GM21717 (cell line): ENCODE measurements at regions not wholly inside any gene's neighbourhood (a gene's known extent, or its start where the extent isn't known, plus 50 kb on each side); places are given as distances from the start of the nearest gene placed in this dataset.

ENCODE experiments used
- ATAC-seq: cut with Tn5 transposase; IDR thresholded peaks from one replicate; pipeline ENCODE4 v1.9.1; 2021; ENCODE audit warnings: mild to moderate bottlenecking, moderate library complexity; ENCODE audit not compliant: unreplicated experiment

DNA sequence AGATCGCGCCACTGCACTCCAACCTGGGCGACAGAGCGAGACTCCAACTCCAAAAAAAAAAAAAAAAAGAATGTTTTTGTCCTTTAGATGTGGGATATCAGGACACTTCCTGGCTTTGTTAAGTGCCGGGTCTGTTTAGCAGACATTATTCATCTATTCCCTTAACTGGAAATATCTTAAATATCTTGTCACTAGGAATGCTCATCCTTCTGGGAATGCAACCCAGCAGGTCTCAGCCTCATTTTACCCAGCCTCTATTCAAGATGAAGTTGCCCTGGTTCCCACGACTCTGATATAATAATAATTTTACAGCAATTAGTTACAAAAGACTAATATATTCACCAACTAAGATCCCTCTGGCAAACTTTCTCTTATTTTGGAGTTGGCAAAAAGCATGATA, 260.9 kb upstream of the SLITRK3 start:
- no peak for ATAC-seq

DNA sequence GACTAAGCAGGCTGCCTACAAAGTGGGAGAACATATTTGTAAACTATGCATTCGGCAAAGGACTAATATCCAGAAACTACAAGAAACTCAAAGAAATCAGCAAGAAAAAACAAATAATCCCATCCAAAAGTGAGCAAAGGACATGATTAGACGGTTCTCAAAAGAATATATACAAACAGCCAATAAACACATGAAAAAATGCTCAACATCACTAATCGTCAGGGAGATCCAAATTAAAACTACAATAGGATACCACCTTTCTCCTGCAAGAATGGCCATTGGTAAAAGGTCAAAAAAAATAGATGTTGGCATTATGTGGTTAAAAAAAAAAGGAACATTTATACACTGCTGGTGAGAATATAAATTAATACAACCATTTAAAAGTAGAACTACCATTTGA, 259.6 kb upstream of the SLITRK3 start:
- no peak for ATAC-seq

DNA sequence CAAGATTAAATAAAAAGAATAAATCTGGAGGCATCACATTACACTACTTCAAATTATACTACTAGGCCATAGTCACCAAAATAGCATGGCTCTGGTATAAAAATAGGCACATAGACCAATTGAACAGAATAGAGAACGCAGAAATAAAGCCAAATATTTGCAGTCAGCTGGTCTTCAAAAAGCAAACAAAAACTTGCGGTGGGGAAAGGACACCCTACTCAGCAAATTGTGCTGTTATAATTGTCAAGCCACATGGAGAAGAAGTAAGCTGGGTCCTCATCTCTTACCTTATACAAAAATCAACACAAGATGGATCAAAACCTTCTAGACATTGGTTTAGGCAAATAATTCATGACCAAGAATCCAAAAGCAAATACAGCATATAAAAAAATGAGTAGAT, 259.2 kb upstream of the SLITRK3 start:
- no peak for ATAC-seq

DNA sequence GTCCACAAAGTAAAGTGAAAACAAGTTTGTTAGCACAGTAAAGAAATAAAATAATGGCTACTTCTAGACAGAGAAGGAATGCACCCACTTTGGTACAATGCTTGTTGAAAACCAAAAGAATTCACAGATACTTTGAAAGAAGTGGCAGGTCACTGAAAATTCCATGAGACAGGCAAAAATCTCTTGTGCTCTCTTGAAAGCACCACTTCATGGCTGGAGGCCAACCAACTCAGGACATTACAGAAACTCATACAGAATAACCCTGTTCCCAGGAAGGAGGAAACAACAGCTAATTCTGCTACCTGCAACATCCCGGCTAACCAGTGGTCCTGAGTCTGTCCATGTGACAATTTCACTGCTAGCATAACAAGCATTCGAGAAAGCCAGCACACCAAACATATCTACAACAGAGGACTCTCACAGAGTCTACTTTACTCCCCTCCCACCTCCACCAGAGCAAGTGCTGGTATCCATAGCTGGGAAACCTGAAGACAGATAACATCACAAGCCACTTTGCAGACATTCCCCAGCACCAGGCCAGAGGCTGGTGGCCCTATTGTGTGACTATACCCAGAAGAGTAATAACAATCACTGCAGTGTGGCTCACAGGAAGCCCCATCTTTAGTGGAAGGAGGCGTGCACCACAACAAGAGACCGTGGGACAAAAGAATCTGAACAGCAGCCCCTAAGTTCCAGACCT, 255.3 kb upstream of the SLITRK3 start:
- ATAC-seq = no peak

DNA sequence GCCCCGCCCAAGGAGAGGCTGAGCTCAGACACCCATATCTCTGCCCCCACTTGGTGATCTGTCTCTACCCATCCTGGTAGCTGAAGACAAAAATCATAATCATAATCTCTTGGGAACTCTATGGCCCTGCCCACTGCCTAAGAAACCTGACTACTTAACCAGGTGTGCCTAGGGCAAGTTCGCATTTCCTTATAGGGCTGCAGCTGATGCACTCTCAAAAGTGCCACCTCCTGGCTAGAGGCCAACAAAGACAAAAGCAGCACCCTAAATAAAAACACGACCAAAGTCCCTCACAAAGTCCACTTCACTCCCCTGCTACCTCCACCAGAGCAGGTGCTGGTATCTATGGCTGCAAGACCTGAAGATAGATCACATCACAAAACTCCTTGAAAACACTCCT, 250.4 kb upstream of the SLITRK3 start:
- no peak for ATAC-seq

DNA sequence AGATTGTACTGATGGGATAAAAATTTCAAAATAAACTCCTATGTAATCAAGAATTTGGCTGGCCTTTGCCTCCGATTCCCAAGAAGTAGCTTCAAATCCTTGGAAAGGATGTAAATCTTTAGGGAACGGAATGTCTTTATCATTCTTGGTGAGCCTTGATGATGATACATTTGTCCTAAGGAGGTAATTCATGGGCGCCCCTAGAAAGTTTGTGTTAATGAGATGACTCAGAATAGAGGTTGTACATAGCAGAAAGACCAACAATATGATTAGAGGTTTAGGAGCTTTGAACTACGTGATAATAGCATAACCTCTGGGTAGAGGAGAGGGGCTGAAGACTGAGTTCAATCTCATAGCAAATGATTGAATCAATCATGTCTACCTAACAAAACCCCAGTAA, 248.6 kb upstream of the SLITRK3 start:
- no peak for ATAC-seq

DNA sequence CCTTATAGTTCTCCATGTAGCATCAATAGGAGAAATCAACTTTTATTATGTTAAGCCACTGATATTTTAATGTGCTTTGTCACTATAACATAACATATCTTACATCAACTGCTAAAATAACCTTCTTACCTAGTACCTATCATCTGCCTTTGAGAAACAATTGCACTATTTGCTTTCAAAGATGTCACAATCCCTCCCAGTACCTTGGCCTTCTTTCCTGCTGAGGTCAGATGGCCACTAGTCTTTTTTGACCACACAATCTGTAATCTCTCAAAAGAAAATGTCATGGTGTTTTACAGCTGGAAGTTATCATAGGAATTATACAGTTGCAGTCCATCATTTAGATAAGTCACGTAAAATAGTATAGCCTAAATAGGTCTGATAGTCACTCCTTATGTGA, 247.5 kb upstream of the SLITRK3 start:
- no peak for ATAC-seq

DNA sequence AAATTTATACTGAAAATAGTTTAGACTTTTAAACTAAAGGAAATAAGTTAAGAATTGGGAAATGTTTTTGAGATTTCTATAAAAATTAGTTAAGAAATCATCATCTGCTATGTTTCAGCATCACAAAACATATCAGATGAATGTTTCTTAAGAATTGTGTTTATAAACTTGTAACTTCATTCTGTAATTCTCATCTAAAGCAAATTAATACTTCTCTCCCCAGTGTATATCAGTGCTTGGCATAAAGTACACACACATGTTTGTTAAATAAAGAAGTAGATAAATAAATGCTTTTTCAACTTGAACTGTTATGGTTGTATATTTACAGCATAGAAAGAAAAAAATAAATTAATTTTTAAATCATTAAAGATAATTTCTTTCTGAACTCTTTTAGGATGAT, 245.9 kb upstream of the SLITRK3 start:
- no peak for ATAC-seq

DNA sequence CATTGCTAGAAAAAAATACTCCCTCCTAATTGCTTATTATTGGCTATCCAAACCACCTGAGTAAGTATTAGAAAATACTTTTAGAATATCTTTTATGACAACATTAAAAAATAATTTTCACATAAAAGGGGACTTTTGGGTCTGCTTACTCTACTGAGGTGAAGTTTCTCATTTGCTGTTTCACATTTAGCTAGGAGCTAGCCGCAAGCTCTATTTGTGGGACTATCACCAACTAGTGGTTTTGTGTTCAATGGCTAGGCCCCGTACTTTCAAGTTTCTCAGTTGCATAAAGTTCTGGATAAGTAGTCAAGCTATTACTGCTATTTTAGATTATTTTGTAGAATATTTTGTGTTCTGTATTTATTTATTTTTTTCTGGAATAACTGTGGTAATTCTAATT, 244.2 kb upstream of the SLITRK3 start:
- ATAC-seq = peak; percentile 88

DNA sequence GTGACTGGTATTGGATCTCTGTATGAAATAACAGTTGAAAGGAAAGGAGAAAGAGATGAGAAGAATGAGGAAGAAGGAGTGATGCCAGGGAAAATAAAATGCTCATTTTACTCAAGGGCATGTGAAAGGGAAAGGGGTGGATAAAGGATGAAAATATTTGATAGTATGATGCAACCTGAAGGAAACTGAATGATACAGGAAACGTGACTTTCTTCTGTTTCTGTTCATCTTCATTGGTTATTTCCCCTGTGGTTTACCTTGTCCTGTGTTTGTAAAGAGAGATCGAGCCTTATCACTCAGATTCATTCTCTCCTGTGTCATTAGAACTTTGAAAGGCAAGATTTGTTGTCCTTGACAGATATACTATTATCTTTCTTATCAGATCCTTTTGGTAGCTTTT, 243.6 kb upstream of the SLITRK3 start:
- peak; percentile 71 for ATAC-seq

DNA sequence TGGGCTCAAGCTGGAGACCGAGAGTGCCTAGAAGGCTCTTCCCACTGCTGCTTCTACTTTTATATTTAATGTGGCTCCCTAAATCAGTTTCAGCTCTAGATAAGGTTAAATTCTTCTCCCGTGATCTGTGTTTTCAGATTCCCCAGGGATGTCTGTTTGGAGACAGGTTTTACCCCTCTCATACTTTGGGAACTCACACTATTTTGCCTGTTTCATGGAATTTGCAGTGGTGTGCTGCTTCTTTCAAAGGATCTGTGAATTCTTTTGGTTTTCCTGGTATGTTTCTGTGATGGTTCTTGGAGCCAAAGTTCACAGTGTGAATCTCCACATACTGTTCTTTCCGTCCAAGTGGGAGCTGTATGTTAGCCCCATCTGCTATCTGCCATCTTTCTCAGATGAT, 238.3 kb upstream of the SLITRK3 start:
- no peak for ATAC-seq

DNA sequence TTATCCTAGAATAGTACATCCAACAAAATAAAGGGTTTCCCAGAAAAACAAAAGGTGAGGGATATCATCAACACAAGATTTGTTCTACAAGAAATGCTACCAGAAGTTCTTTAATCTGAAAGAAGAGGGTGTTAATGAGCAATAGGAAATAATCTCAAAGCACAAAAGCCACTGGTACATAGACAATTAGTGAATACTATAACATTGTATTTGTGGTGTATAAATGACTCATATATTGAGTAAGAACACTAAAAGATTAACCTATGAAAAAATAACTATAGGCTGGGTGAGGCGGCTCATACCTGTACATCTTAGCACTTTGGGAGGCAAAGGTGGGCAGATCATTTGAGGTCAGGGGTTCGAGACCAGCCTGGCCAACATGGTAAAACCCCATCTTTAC, 210.2 kb upstream of the SLITRK3 start:
- ATAC-seq = no peak

DNA sequence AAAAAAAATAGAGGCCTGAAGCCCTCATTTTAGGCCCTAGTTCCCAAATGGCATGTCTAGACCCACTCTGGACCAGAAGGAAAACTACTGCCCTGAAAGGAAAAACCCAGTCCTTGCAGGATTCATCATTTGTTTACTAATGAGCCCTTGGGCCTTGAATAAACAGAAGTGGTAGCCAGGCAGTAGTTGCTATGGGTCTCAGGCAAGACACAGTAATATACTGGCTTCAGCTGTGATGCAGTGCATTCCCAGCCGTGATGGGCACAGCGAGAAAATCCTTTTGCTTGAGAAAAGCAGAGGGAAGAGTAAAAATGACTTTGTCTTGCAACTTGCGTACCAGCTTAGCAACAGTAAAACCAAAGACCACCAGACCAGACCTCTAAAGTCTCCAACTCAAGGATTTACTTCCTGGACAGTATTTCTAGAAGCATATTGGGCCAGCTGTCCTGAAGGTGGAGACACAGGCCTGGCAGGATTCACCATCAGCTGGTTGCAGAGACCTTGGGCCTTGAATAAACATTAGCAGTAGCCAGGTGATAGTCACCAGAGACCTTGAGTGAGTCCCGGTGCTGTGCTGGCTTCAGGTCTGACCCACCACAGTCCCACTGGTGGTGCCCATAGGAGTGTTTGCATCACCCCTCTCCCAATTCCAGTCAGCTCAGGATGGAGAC, 208.3 kb upstream of the SLITRK3 start:
- no peak for ATAC-seq

DNA sequence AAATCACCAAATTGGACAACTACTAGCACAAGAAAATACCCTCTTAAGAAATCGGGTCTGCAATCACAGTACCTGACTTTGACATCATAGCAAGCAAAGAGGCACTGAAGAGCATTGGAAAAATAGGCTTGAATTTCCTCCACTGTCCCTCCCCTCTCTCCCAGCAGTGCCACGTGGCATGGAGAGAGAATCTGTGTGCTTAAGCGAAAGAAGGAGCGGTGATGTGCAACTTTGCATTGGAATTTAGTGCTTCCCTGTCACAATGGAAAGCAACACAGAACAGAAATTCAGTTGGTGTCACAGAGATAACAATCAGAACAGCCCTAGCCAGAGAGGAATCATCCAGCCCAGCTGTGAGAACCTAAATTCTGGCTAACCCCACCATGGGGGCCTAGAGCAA, 207.5 kb upstream of the SLITRK3 start:
- no peak for ATAC-seq

DNA sequence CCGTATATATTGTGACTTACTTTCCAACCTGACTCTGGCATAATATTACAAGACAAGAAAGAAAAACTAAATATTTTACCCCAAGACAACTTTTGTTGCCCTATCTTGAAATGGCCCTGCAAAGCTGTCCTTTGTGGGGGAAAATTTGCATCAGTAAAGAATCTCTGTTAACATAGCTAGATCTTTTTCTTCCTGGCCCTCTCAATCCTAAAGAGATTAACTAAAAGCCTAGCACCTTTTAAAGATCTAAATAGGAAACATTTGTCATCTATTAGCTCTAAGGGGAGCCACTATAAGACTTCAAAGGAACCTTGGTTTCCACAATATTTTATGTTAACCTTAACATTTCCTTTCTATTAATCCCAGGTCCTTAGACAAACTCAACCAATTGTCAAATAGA, 199.0 kb upstream of the SLITRK3 start:
- ATAC-seq = no peak

DNA sequence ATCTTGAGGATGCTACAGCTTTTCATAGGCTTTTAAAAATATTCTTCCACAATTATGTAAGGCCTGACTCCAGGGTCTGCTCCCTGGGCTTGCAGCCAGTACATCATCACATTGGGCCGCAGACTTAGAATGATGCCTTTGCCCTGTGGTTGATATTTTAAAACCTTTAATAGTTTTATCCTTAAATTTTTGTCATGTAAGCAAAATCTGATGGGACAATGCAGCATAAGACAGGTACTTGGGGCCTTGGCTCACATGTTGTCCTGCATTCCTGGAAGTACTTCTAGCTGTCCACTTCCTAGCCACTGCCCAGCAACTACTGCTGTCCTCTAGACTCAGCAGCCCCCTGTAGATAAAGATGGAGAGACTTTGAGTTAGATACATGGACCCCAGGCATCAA, 197.3 kb upstream of the SLITRK3 start:
- no peak for ATAC-seq

DNA sequence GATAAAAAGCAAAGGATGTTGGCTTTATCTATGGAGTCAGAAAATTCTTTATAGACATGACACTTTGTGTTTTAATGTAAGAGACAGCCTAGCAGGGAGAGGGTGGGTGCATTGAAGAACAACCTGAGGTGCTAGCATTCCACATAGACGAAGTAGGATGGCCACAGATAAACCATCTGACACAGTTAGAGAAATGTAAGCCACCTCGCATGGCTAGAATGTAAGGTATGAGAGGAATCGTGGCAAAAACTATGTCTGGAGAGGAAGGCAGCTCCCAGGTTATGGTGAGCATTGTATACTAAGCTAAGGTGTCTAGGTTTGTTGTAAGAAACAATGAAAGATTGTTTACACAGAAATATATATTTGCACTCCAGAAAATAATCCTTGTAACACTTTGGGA, 194.0 kb upstream of the SLITRK3 start:
- ATAC-seq = no peak

DNA sequence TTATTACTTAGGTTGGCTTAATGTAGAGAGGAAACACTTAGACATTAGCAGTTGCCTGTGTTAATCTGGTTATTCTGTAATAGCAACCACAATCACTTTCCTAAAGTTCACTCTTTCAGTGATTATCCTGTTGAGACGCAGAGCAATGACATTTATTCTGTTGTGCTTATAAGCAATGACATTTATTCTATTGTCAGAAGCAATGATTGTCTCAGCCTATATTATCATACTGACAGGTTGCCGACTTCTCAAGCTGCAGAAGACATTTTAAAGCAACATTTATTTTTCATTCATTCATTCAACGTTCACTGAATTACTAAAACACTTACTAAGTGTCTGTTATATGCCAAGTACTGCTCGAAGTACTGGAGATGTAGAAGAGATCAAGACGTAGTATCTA, 193.5 kb upstream of the SLITRK3 start:
- ATAC-seq = no peak

DNA sequence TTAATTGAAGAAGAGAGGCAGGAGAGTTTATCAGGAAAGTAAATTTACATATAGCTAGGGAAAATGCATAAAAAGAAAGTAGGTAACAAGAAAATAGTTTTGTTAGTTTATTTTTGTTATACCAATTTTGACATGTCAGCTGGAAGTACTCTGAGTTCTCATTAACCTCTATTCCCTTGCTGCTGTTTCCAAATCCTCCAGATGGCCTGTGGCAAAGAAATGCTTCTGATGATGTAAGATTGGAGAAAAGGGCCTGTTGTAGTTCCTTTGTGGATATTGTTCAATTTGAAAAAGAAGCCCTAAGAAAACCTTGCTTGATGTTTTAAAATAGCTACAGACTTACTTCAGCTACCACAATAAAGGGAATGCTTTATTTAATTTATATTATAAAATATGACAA, 192.9 kb upstream of the SLITRK3 start:
- no peak for ATAC-seq

DNA sequence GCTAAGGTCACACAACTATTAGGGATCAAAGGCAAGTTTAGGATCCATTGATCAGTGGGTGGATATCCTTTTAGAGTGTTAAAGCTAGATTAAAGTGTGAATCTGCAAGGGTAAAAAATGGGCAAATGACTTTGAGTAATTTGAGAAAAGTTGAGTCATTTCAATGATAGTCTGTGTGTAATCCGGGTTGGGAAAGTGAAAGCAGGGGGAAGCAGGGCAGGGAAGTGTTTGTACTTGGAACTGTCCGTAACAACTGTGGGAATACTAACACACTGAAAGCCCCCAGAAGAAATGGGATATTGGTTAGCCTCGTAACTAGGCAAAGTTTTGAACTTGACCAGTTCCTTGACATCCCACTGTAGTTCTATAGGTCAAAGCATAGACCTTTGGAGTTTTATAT, 187.2 kb upstream of the SLITRK3 start:
- ATAC-seq = no peak

DNA sequence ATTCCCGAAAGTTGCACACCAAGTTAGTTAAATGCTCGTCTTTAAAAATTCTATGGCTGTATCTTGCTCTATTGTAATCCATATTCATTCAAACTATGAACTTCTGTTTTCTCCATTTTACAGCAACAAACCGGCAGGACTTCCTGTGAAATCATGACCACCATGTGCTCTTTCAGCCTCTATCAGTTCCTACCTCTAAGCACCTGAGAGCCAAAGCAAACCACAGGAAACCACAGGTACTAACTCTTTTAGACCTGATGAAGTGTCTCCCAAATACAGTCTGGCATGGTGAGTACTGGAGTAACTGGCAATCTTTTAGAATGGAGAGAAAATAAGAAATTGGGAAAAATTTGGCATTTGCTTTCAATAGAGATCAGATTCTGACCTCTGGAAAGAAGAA, 186.5 kb upstream of the SLITRK3 start:
- no peak for ATAC-seq

DNA sequence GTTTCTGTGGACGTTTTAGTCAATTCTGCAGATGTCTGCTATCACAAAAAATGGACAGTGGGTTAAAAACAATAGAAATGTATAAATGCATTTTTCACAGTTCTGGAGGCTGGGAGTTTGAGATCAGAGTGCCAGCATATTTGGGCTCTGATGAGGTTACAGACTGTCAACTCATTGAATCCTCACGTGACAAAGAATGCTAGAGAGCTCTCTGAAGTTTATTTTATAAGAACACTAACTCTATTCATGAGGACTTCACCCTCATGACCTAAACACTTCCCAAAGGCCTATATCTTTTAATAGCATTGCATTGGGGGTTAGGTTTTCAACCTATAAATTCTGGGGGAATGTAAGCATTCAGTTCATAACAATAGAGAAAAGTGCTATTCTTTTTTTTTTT, 182.6 kb upstream of the SLITRK3 start:
- no peak for ATAC-seq

DNA sequence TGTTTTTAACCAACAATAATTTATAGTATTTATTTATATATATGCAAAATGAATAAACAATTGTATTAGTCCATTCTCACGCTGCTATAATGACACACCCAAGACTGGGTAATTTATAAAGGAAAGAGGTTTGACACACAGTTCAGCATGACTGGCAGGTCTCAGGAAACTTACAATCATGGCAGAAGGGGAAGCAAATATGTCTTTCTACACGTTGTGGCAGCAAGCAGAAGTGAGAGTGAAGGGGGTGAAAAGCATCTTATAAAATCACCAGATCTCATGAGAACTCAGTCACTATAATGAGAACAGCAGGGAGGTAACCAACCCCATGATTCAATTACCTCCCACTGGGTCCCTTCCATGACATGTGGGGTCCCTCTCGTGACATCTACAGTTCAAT, 162.8 kb upstream of the SLITRK3 start:
- ATAC-seq = no peak
